ENCODE measurements at regions not wholly inside any gene's neighbourhood (a gene's known extent, or its start where the extent isn't known, plus 50 kb on each side); places are given as distances from the start of the nearest gene placed in this dataset.

- H3K36me3 ChIP-seq (replicated peaks in 1 of 2), result no peaks in the 10 kb centered on the region
- intact Hi-C loops (cut with DNase I), result no loop called here
- H3K27me3 ChIP-seq, result no peaks in the 10 kb centered on the region
- H3K4me3 ChIP-seq, result no peak overlapping the region
- 85 to 93% (median 89%) methylated on average over 2 of the region's 2 CpGs for WGBS, 4 donors
- H3K27ac ChIP-seq, result no peak overlapping the region
- peaks cover 0 to 14% of the 10 kb centered on the region in 2 donors for H3K4me1 ChIP-seq (replicated peaks in 1 of 2)
- peak in 2 of 7 donors; percentile 10 to 24 for DNase-seq
- H3K9me3 ChIP-seq (replicated peaks in 1 of 3), result no peaks in the 10 kb centered on the region
- TF ChIP-seq, protein P1, sequence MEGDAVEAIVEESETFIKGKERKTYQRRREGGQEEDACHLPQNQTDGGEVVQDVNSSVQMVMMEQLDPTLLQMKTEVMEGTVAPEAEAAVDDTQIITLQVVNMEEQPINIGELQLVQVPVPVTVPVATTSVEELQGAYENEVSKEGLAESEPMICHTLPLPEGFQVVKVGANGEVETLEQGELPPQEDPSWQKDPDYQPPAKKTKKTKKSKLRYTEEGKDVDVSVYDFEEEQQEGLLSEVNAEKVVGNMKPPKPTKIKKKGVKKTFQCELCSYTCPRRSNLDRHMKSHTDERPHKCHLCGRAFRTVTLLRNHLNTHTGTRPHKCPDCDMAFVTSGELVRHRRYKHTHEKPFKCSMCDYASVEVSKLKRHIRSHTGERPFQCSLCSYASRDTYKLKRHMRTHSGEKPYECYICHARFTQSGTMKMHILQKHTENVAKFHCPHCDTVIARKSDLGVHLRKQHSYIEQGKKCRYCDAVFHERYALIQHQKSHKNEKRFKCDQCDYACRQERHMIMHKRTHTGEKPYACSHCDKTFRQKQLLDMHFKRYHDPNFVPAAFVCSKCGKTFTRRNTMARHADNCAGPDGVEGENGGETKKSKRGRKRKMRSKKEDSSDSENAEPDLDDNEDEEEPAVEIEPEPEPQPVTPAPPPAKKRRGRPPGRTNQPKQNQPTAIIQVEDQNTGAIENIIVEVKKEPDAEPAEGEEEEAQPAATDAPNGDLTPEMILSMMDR (IDR thresholded peaks at IDR 0.05), result no peak
- no peak for TF ChIP-seq POLR2A (IDR thresholded peaks at IDR 0.05)
Measured at GRCh38 chr2:221347471-221347870, 224.6 kb downstream of the EPHA4 start.

GRCh38 chr2:221350616-221351015, 221.5 kb downstream of the EPHA4 start:
- no peaks in the 10 kb centered on the region for H3K9me3 ChIP-seq (replicated peaks in 1 of 3)
- no peak overlapping the region for H3K27ac ChIP-seq
- intact Hi-C loops (cut with DNase I), result no loop called here
- TF ChIP-seq POLR2A (IDR thresholded peaks at IDR 0.05), result no peak
- TF ChIP-seq, protein P1 (IDR thresholded peaks at IDR 0.05), result no peak
- no peak overlapping the region for H3K4me3 ChIP-seq
- no peaks in the 10 kb centered on the region for H3K27me3 ChIP-seq
- peak in 2 of 7 donors; percentile 17 to 25 for DNase-seq
- WGBS, 4 donors, result 36 to 63% (median 54%) methylated on average over 1 of the region's 1 CpG
- no peaks in the 10 kb centered on the region for H3K36me3 ChIP-seq (replicated peaks in 1 of 2)
- peaks cover 0 to 14% of the 10 kb centered on the region in 2 donors for H3K4me1 ChIP-seq (replicated peaks in 1 of 2)

DNA sequence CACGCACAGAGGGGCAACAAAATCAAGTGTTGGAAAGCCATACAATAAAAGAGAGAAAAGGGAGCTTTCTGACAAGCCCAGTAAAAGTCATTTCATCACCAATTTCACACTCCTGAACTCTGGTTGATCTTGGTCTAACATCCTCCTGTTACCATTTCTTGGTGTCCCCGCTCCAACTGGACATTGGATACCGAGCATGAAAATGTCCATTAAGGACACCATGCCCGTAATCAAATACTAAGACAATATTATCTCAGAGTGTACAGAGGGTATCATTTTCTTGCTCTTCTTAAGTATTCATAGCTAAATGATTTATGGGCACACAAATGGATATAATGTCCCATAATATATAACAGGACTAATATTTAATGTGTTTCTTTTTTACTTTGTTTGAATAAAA, 218.9 kb downstream of the EPHA4 start:
- no peak for TF ChIP-seq POLR2A (IDR thresholded peaks at IDR 0.05)
- TF ChIP-seq, protein P1 (IDR thresholded peaks at IDR 0.05), result no peak
- H3K9me3 ChIP-seq (replicated peaks in 1 of 3), result no peaks in the 10 kb centered on the region
- no peak overlapping the region for H3K4me3 ChIP-seq
- no peak for DNase-seq
- no peaks in the 10 kb centered on the region for H3K36me3 ChIP-seq (replicated peaks in 1 of 2)
- WGBS, 4 donors, result 72 to 97% (median 83%) methylated on average over 4 of the region's 4 CpGs
- H3K27me3 ChIP-seq, result no peaks in the 10 kb centered on the region
- no peak overlapping the region for H3K27ac ChIP-seq
- H3K4me1 ChIP-seq (replicated peaks in 1 of 2), result no peaks in the 10 kb centered on the region
- intact Hi-C loops (cut with DNase I), result no loop called here

DNA sequence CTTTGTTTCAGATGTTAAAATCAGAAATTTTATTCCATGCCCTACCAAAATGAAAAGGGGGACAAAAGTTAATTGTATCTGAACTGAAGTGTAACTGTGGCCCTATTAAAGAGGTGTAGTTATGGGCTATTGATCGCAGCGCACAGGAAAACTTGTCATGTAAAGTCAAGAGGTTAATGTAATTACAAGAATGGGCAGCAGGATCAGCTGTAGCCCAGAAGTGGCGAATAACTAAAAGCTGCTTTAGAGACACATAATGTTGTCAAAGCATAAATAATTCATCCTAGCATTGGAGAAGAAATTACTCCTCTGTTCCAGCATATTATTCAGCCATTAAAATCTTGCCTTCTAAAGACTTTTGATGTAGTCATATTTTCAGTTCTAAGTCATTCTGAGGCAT, 211.8 kb downstream of the EPHA4 start:
- Histone ChIP-seq H3K4me1 (replicated peaks in 1 of 2) (no peaks in the 10 kb centered on the region), H3K27me3 (no peaks in the 10 kb centered on the region), H3K27ac (no peak overlapping the region), H3K4me3 (no peak overlapping the region), H3K36me3 (replicated peaks in 1 of 2) (no peaks in the 10 kb centered on the region), H3K9me3 (replicated peaks in 1 of 3) (no peaks in the 10 kb centered on the region)
- intact Hi-C loops (cut with DNase I), result no loop called here
- WGBS, 4 donors, result 89 to 98% (median 94%) methylated on average over 3 of the region's 3 CpGs
- DNase-seq, result no peak
- TF ChIP-seq, protein P1 (IDR thresholded peaks at IDR 0.05), result no peak
- TF ChIP-seq POLR2A (IDR thresholded peaks at IDR 0.05), result no peak
